Adrenal gland (tissue), 5 donors: ENCODE measurements at regions not wholly inside any gene's neighbourhood (a gene's known extent, or its start where the extent isn't known, plus 50 kb on each side); places are given as distances from the start of the nearest gene placed in this dataset.

Experiments
- CTCF ChIP-seq, 6 experiments: fragments of 450-650 bp in 4 of 6; fragments of 200-600 bp in 2 of 6; sonication (generic) in 1 of 6; IDR thresholded peaks; 1 replicate in 5 of 6; 2 replicates in 1 of 6; pipeline versions ENCODE4 v1.5.1 to v1.8.0; 2016 to 2021; ENCODE audit warnings: antibody characterized with exemption in 6 of 6, mild to moderate bottlenecking in 2 of 6, moderate library complexity in 1 of 6
- POLR2A ChIP-seq, 2 donors: fragments of 450-650 bp; IDR thresholded peaks; one replicate each; pipeline ENCODE4 v1.6.1; 2017; ENCODE audit warnings: antibody characterized with exemption in 2 of 2, mild to moderate bottlenecking in 2 of 2, moderate library complexity in 1 of 2
- donor health status: DM: no; HTN: no; CAD: no.

DNA sequence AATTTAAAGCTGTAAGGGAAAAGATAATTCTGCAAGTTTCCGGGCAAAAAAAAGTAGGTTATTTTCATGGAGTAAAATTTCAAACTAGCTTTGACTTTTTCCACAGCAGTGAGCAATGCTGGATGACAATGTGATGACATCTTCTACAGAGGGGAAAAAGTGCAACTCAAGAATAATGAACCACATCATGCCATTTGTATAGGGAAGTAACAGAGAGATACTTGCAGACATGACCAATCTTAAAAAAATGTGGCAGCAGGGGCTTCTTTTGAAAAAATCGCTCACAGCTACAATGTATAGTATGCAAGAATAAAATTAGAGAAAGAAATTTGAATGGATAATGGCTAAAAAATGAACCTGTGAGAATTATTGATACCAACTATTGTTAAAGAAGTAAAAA is 115.5 kb downstream of the DHRS2 start:
- TF ChIP-seq CTCF (IDR thresholded peaks at IDR 0.05) (no peak), POLR2A (IDR thresholded peaks at IDR 0.05) (no peak)
